Ovary (tissue), 7 donors: ENCODE measurements at regions not wholly inside any gene's neighbourhood (a gene's known extent, or its start where the extent isn't known, plus 50 kb on each side); places are given as distances from the start of the nearest gene placed in this dataset.

Source experiments
- DNase-seq, 5 donors: peaks; one replicate each; pipeline ENCODE4 v3.0.0-alpha.2; 2019 to 2020
- H3K27ac ChIP-seq, 2 donors: fragments of 200-600 bp; one replicate each; pipeline versions ENCODE4 v1.5.1 to v1.8.0; 2019 to 2022
- H3K27me3 ChIP-seq: fragments of 200-600 bp; one replicate; pipeline ENCODE4 v1.8.0; 2022
- H3K36me3 ChIP-seq: fragments of 200-600 bp; sonication (generic); one replicate; pipeline ENCODE4 v1.5.1; 2019
- H3K4me1 ChIP-seq: one replicate; pipeline ENCODE4 v1.8.1; 2013; ENCODE audit warnings: mild to moderate bottlenecking, moderate library complexity; ENCODE audit not compliant: insufficient read depth
- H3K4me3 ChIP-seq: fragments of 200-600 bp; sonication (generic); one replicate; pipeline ENCODE4 v1.5.1; 2017
- H3K9me3 ChIP-seq, 2 donors: fragments of 200-600 bp in 1 of 2; sonication (generic) in 1 of 2; one replicate each; pipeline versions ENCODE4 v1.5.1 to v1.8.1; 2013 to 2019; ENCODE audit warnings: mild to moderate bottlenecking in 1 of 2, moderate library complexity in 1 of 2
- CTCF ChIP-seq, 3 donors: fragments of 450-650 bp in 2 of 3; fragments of 200-600 bp in 1 of 3; IDR thresholded peaks; one replicate each; pipeline versions ENCODE4 v1.5.1 to v1.8.0; 2016 to 2022; ENCODE audit warnings: antibody characterized with exemption in 3 of 3, mild to moderate bottlenecking in 1 of 3
- EP300 ChIP-seq: sonication (generic); formaldehyde crosslinking; IDR thresholded peaks from one replicate; pipeline ENCODE4 v1.6.1; 2017; ENCODE audit warnings: antibody characterized with exemption
- POLR2A ChIP-seq: fragments of 450-650 bp; IDR thresholded peaks from one replicate; pipeline ENCODE4 v1.6.1; 2017; ENCODE audit warnings: antibody characterized with exemption, mild to moderate bottlenecking, moderate library complexity
- WGBS, 3 donors: extraction: QIAGEN DNeasy Blood & Tissue Kit in 1 of 3; methylation state at CpG; one replicate each; pipeline versions ENCODE4 v1.1.5 to v1.1.7; 2013 to 2017; 5-methylcytosine and 5-hydroxymethylcytosine counted together
- intact Hi-C, 4 donors: fragments of 100-400 bp; cut with DNase I; formaldehyde crosslinking; loops; one replicate each; pipeline versions ENCODE4 v1.11.0 to v1.15.1; 2022 to 2023
- donor health status: DM: no; HTN: no; CAD: no; lungs with moderate emphysema.
- donor health status: DM: no; HTN: no; CAD: no.
- donor health status: Bipolar disorder and iron deficiency.
- donor health status: DM: no; HTN: no; CAD: no.
- donor health status: DM: yes; HTN: yes; CAD: no.

GRCh38 chr14:99342204-99342603, 70.2 kb upstream of the BCL11B start:
- H3K4me3 ChIP-seq: no peak overlapping the region
- no peaks in the 10 kb centered on the region for H3K9me3 ChIP-seq
- DNase-seq: no peak
- H3K4me1 ChIP-seq: no peaks in the 10 kb centered on the region
- WGBS, 3 donors: 69 to 77% (median 74%) methylated on average over 6 of the region's 6 CpGs
- H3K27me3 ChIP-seq: no peaks in the 10 kb centered on the region
- no peaks in the 10 kb centered on the region for H3K36me3 ChIP-seq
- H3K27ac ChIP-seq: no peak overlapping the region
- intact Hi-C loops: no loop called here
- no peak for TF ChIP-seq CTCF (IDR thresholded peaks at IDR 0.05)

- H3K4me1 ChIP-seq: no peaks in the 10 kb centered on the region
- DNase-seq: no peak
- H3K27ac ChIP-seq: no peak overlapping the region
- H3K36me3 ChIP-seq: no peaks in the 10 kb centered on the region
- TF ChIP-seq POLR2A: no peak
- TF ChIP-seq EP300: no peak
- no peak overlapping the region for H3K4me3 ChIP-seq
- intact Hi-C loops: no loop called here
- H3K9me3 ChIP-seq: no peaks in the 10 kb centered on the region
- WGBS, 3 donors: 83 to 91% (median 86%) methylated on average over 2 of the region's 2 CpGs
- no peaks in the 10 kb centered on the region for H3K27me3 ChIP-seq
Measured at GRCh38 chr14:99339551-99339950, 67.6 kb upstream of the BCL11B start.

- DNase-seq: no peak
- TF ChIP-seq EP300 (no peak), POLR2A (no peak), CTCF (IDR thresholded peaks at IDR 0.05) (no peak)
- no peak overlapping the region for H3K4me3 ChIP-seq
- H3K36me3 ChIP-seq: no peaks in the 10 kb centered on the region
- 74 to 76% (median 74%) methylated on average over 5 of the region's 5 CpGs for WGBS, 3 donors
- no peaks in the 10 kb centered on the region for H3K27me3 ChIP-seq
- H3K4me1 ChIP-seq: no peaks in the 10 kb centered on the region
- no peak overlapping the region for H3K27ac ChIP-seq
- no peaks in the 10 kb centered on the region for H3K9me3 ChIP-seq
- intact Hi-C loops: no loop called here
Measured at GRCh38 chr14:99338313-99338712, 66.3 kb upstream of the BCL11B start.

GRCh38 chr14:99333841-99334635, 62.0 kb upstream of the BCL11B start:
- Histone ChIP-seq H3K4me3 (no peak overlapping the region), H3K9me3 (no peaks in the 10 kb centered on the region), H3K27ac (no peak overlapping the region), H3K27me3 (no peaks in the 10 kb centered on the region), H3K36me3 (no peaks in the 10 kb centered on the region), H3K4me1 (no peaks in the 10 kb centered on the region)
- intact Hi-C loops: no loop called here
- no peak for TF ChIP-seq POLR2A
- no peak for TF ChIP-seq EP300
- no peak for TF ChIP-seq CTCF (IDR thresholded peaks at IDR 0.05)
- DNase-seq: no peak
- WGBS, 3 donors: 23 to 37% (median 27%) methylated on average over 21 of the region's 21 CpGs

- TF ChIP-seq POLR2A: no peak
- TF ChIP-seq CTCF (IDR thresholded peaks at IDR 0.05): no peak
- no peak for TF ChIP-seq EP300
- H3K9me3 ChIP-seq: no peaks in the 10 kb centered on the region
- H3K36me3 ChIP-seq: no peaks in the 10 kb centered on the region
- no peaks in the 10 kb centered on the region for H3K27me3 ChIP-seq
- 39 to 67% (median 50%) methylated on average over 5 of the region's 5 CpGs for WGBS, 3 donors
- H3K4me1 ChIP-seq: no peaks in the 10 kb centered on the region
- H3K27ac ChIP-seq: no peak overlapping the region
- intact Hi-C loops: no loop called here
- no peak for DNase-seq
- H3K4me3 ChIP-seq: no peak overlapping the region
Measured at GRCh38 chr14:99333214-99333613, 61.2 kb upstream of the BCL11B start.
